DMS79 treated with DMSO at 0.1 percent for 48 hours (cell line): ENCODE measurements at regions not wholly inside any gene's neighbourhood (a gene's known extent, or its start where the extent isn't known, plus 50 kb on each side); places are given as distances from the start of the nearest gene placed in this dataset.

Source experiments
- DNase-seq: peaks from one replicate; lab custom pipeline; 2025; lab: John Stamatoyannopoulos, UW

GRCh38 chr18:69330385-69331005 lies 70.2 kb upstream of the DOK6 start:
- DNase-seq = no peak

- no peak for DNase-seq
These were observed 50.6 kb upstream of the DOK6 start for GRCh38 chr18:69349912-69350597.
